ENCODE measurements at regions not wholly inside any gene's neighbourhood (a gene's known extent, or its start where the extent isn't known, plus 50 kb on each side); places are given as distances from the start of the nearest gene placed in this dataset.
A peak's percentile ranks its signal among the peaks of the same experiment; 100 is the strongest.

DNA sequence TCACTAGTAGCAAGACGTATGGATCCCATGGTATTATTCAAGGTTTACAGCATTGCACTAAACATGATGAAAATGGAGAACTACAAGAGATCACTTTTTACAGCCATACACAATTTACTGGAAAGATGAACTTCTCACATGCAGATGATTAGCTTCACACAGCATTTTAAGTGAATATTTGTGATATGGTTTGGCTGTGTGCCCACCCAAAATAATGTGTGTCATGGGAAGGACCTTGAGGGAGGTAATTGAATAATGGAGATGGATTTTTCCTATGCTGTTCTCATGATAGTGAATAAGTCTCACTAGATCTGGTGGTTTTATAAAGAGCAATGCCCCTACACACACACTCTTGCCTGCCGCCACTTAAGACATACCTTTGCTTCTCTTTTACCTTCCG lies 662.0 kb upstream of the CCDC54 start:
- Histone ChIP-seq H3K4me3 (no peak overlapping the region), H3K27ac (no peak overlapping the region), H3K27me3 (no peaks in the 10 kb centered on the region), H3K36me3 (no peaks in the 10 kb centered on the region), H3K9me3 (no peaks in the 10 kb centered on the region), H3K4me1 (no peaks in the 10 kb centered on the region)
- TF ChIP-seq POLR2A (IDR thresholded peaks at IDR 0.05) (no peak), EP300 (IDR thresholded peaks at IDR 0.05) (no peak), CTCF (IDR thresholded peaks at IDR 0.05) (no peak), POLR2AphosphoS5 (IDR thresholded peaks at IDR 0.05) (no peak)
- 96 to 97% methylated on average over 3 of the region's 3 CpGs for WGBS, 2 donors
- ATAC-seq (ENCODE audit: low FRiP score in 2 of 2), result no peak
- DNase-seq, result no peak

DNA sequence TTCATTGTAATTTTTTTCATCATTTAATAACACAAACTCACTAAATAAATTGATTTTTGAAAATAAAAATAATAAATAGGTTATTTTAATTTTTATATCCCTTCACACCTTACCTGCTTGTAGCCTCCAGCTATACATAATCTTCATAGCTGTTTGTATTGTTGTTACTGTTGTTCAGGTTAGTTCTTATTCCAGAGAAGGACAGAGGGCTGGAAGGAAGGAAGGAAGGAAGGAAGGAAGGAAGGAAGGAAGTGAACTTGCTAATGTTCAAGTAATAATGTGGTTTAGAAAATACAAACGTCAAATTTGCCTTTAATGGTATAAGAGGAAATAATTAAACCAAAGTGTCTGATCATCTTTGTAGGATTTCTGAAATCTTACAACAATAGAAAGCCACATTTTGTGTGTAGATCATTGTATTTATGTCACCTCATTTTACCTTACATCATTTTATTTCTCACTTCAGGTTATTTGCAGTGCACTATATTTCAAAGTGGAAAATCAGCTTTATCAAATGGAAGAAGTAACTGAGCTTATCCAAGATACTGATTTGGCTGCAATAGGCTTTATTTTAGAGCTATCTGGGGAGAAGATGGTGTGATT lies 660.0 kb upstream of the CCDC54 start:
- 30 to 50% methylated on average over 1 of the region's 1 CpG for WGBS, 2 donors
- no peaks in the 10 kb centered on the region for H3K36me3 ChIP-seq
- DNase-seq, result no peak

DNA sequence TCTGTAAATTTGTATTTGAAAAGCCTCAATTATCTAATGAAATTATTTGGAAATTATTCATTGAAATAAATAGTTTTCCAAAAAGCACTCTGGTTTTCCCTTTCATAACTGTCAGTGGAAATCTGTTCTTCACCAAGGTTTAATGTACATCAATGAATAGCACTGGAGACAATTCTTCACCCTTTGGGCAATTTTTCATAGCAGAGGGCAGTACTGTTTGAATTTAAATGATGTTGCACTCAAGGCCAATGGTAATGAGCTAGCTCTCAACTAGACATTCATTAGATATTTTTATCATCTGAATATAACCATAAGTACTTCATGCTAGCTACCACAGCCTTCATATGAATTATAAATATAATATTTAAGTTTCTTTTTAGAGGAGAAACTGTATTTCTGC lies 658.2 kb upstream of the CCDC54 start:
- H3K27ac ChIP-seq, result no peak overlapping the region
- H3K36me3 ChIP-seq, result no peaks in the 10 kb centered on the region
- no peaks in the 10 kb centered on the region for H3K27me3 ChIP-seq
- no peak for DNase-seq
- TF ChIP-seq POLR2AphosphoS5 (IDR thresholded peaks at IDR 0.05), result no peak
- no peak for TF ChIP-seq CTCF (IDR thresholded peaks at IDR 0.05)
- no peaks in the 10 kb centered on the region for H3K9me3 ChIP-seq
- no peak for ATAC-seq (ENCODE audit: low FRiP score in 2 of 2)
- no peaks in the 10 kb centered on the region for H3K4me1 ChIP-seq
- H3K4me3 ChIP-seq, result no peak overlapping the region

More for the DNA sequence above, 660.0 kb upstream of the CCDC54 start:
- H3K9me3 ChIP-seq, result no peaks in the 10 kb centered on the region
- TF ChIP-seq CTCF (IDR thresholded peaks at IDR 0.05), result no peak
- no peak for TF ChIP-seq EP300 (IDR thresholded peaks at IDR 0.05)
- TF ChIP-seq POLR2AphosphoS5 (IDR thresholded peaks at IDR 0.05), result no peak
- no peak overlapping the region for H3K4me3 ChIP-seq
- H3K27ac ChIP-seq, result no peak overlapping the region
- no peaks in the 10 kb centered on the region for H3K4me1 ChIP-seq
- H3K27me3 ChIP-seq, result no peaks in the 10 kb centered on the region
- no peak for ATAC-seq (ENCODE audit: low FRiP score in 2 of 2)

GRCh38 chr3:106719583-106719982 lies 657.7 kb upstream of the CCDC54 start:
- no peaks in the 10 kb centered on the region for H3K4me1 ChIP-seq
- H3K36me3 ChIP-seq, result no peaks in the 10 kb centered on the region
- no peak overlapping the region for H3K4me3 ChIP-seq
- WGBS, 2 donors, result 71 to 77% methylated on average over 2 of the region's 2 CpGs
- no peaks in the 10 kb centered on the region for H3K9me3 ChIP-seq
- DNase-seq (no peak), ATAC-seq (ENCODE audit: low FRiP score in 2 of 2) (no peak)
- no peaks in the 10 kb centered on the region for H3K27me3 ChIP-seq
- H3K27ac ChIP-seq, result no peak overlapping the region
- TF ChIP-seq EP300 (IDR thresholded peaks at IDR 0.05) (no peak), POLR2AphosphoS5 (IDR thresholded peaks at IDR 0.05) (no peak), CTCF (IDR thresholded peaks at IDR 0.05) (no peak), POLR2A (IDR thresholded peaks at IDR 0.05) (no peak)

DNA sequence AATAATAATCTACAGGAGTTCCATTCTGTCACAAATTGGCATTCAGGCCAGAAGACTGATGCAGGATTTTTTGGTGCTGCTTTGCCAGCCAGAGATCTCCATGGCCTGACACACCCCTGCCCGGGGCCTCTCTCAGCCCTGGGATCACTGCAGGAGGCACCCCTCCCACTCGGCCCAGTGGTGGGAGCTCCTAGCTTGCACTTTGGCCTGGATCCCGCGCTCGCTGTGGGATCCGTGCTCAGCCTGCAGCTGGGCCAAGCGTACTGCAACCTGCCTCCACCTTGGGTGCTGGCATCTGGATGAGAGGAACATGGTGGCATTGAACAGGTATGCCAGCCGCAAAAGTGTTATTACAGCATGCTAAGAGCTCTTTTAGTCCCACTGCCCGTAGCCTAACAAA lies 656.7 kb upstream of the CCDC54 start:
- Histone ChIP-seq H3K27ac (no peak overlapping the region), H3K36me3 (no peaks in the 10 kb centered on the region), H3K27me3 (no peaks in the 10 kb centered on the region), H3K4me3 (no peak overlapping the region), H3K4me1 (no peaks in the 10 kb centered on the region), H3K9me3 (no peaks in the 10 kb centered on the region)
- WGBS, 2 donors, result 90 to 91% methylated on average over 7 to 9 of the region's 9 CpGs
- no peak for TF ChIP-seq CTCF (IDR thresholded peaks at IDR 0.05)
- no peak for TF ChIP-seq EP300 (IDR thresholded peaks at IDR 0.05)
- TF ChIP-seq POLR2AphosphoS5 (IDR thresholded peaks at IDR 0.05), result no peak
- TF ChIP-seq POLR2A (IDR thresholded peaks at IDR 0.05), result no peak
- DNase-seq (peak in 1 of 2 donors; percentile 40), ATAC-seq (ENCODE audit: low FRiP score in 2 of 2) (no peak)

All from upper lobe of left lung (tissue), 6 donors.